GM12878 (cell line): ENCODE measurements at regions not wholly inside any gene's neighbourhood (a gene's known extent, or its start where the extent isn't known, plus 50 kb on each side); places are given as distances from the start of the nearest gene placed in this dataset.
"Not testable (repeated sequence)": the region's sequence is repeated elsewhere in the genome, so short reads cannot be mapped to it uniquely, and the experiment has no call there.

Source experiments
- CREB1 ChIP-seq: IDR thresholded peaks from 2 replicates; pipeline ENCODE4 v1.6.1; 2012; ENCODE audit warnings: low read depth, mild to moderate bottlenecking, inconsistent platforms
- CTCF ChIP-seq, 3 experiments: IDR thresholded peaks in 2 of 3; conservative IDR thresholded peaks in 1 of 3; 2 replicates each; pipeline ENCODE4 v1.5.1; 2011; ENCODE audit warnings: low read depth in 3 of 3, low read length in 3 of 3, mild to moderate bottlenecking in 3 of 3, control low read depth in 2 of 3, moderate library complexity in 2 of 3, inconsistent platforms in 1 of 3, mixed read lengths in 1 of 3; ENCODE audit not compliant: control insufficient read depth in 2 of 3, insufficient read depth in 1 of 3; ENCODE audit errors: extremely low read depth in 1 of 3
- ELK1 ChIP-seq: IDR thresholded peaks from 2 replicates; pipeline ENCODE4 v1.6.1; 2012; ENCODE audit warnings: low read depth, low read length, improper control_type of control experiment
- EZH2 ChIP-seq: IDR thresholded peaks from 2 replicates; pipeline ENCODE4 v1.6.1; 2012; ENCODE audit warnings: low read depth, mild to moderate bottlenecking, control low read depth, inconsistent platforms, low read length, borderline replicate concordance; ENCODE audit not compliant: control insufficient read depth
- POLR2A ChIP-seq: IDR thresholded peaks from 2 replicates; pipeline ENCODE4 v1.6.1; 2011; ENCODE audit warnings: low read depth, mild to moderate bottlenecking, low read length
- POLR2AphosphoS5 ChIP-seq: IDR thresholded peaks from 2 replicates; pipeline ENCODE4 v1.6.1; 2011; ENCODE audit warnings: mild to moderate bottlenecking, low read length, inconsistent platforms
- RAD21 ChIP-seq: IDR thresholded peaks from 2 replicates; pipeline ENCODE4 v1.6.1; 2011; ENCODE audit warnings: mild to moderate bottlenecking, low read depth, low read length, moderate library complexity; ENCODE audit not compliant: insufficient read depth
- REST ChIP-seq: IDR thresholded peaks from 2 replicates; pipeline ENCODE4 v1.6.1; 2012; ENCODE audit warnings: mild to moderate bottlenecking, low read depth, low read length
- SMC3 ChIP-seq: IDR thresholded peaks from 2 replicates; pipeline ENCODE4 v1.6.1; 2011; ENCODE audit warnings: low read length, improper control_type of control experiment, borderline replicate concordance
- YBX1 ChIP-seq: fragments of 450-650 bp; IDR thresholded peaks from 2 replicates; pipeline ENCODE4 v1.6.1; 2016; ENCODE audit warnings: antibody characterized with exemption
- ZNF274 ChIP-seq: IDR thresholded peaks from one replicate; pipeline ENCODE4 v1.8.0; 2011; ENCODE audit not compliant: insufficient read length, insufficient read depth

DNA sequence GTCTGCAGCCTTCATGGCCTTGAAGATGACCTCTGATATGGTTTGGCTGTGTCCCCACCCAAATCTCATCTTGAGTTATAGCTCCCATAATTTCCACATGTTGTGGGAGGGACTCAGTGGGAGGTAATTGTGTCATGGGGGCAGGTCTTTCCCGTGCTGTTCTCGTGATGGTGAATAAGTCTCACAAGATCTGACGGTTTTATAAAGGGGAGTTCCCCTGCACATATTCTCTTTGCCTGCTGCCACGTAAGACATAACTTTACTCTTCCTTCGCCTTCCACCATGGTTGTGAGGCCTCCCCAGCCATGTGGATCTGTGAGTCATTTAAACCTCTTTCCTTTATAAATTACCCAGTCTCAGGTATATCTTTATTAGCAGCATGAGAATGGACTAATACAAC, 102.6 kb downstream of the C17orf67 start:
- TF ChIP-seq YBX1; SMC3; CREB1; EZH2; POLR2A; POLR2AphosphoS5; REST; RAD21; ELK1; ZNF274; CTCF (IDR thresholded peaks at IDR 0.05 in 2 of 3, conservative IDR thresholded peaks at IDR 0.05 in 1 of 3; ENCODE audit: control insufficient read depth in 2 of 3, extremely low read depth in 1 of 3, insufficient read depth in 1 of 3, low read depth in 3 of 3, low read length in 3 of 3): not testable (repeated sequence)
